Right kidney (tissue), 1 donor: ENCODE measurements at regions not wholly inside any gene's neighbourhood (a gene's known extent, or its start where the extent isn't known, plus 50 kb on each side); places are given as distances from the start of the nearest gene placed in this dataset.

Experiments
- DNase-seq: peaks from one replicate; pipeline ENCODE4 v3.0.0-alpha.2; 2016

DNA sequence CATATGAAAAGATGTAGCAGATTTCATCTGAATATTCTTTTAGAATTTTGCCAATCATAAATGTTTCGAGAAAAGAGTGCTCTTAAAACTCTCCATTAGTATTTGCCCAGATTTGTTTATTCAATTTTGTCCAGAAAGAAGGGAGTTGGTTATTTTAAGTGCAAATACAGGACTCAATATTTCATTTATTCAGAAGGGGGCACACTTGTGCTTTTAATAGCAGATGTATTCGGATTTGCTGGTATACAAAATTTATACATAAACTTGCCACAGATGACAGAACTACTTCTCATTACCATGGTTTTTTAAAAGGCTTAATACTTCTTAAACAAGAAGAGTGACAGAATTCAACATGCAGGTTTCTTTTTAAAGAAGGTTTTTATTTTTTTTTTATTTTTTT is 69.8 kb upstream of the GRM7 start:
- no peak for DNase-seq

GRCh38 chr3:6799264-6799915 is 61.5 kb upstream of the GRM7 start:
- no peak for DNase-seq

DNA sequence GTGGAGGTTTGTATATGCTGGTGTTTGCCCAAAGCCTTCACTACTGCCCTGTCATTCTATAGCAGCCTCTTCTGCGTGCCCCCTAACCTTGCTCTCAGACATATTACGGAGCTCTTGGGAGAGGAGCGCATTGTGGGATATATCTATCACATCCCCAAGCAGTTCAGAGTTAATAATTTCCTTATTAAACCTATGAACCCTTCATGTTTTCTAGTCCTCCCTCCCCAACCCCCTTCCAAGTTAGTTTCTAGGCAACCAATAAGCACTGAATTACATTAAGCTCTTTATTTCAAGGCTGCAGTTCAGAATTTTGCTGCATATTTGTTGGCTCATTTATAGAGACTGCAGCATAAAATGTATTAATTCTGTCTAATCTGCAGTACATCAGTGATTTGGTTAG is 57.3 kb upstream of the GRM7 start:
- DNase-seq: no peak

DNA sequence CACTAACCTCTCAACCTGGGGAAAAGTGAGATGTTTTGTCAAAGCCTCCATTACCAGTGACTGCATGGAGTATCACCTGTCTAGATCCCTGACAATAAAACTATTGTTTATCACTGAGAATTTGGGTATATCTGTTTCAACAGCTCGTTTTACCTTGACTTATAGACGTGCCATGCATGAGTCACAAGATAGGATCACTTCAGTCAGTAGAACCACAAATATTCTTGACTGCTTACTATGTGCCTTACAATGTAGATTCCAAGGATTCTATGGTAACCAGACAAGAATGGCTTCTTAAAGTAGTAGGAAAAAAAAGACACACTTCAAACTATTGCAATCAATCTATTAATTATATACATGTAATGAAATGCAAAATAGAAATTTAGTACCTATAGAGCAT is 55.7 kb upstream of the GRM7 start:
- DNase-seq: no peak

DNA sequence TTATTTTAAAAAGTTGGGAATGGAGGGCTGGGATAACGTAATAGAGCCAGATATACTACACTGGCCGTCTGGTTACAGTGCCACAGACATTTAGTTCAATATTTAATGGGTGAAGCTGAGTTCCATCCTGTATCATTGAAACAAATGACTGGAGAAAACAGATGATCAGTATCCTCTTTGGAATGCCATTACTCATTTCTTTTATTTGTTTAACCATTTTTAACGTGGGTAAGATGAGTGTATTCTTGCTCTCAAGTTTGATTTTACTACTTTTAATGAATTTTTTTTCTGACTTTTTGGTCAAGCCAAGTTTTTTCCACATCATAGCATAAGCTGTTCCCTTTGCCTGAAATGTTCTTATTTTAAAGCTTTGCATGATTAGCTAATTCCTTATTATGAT is 53.9 kb upstream of the GRM7 start:
- DNase-seq: no peak

DNA sequence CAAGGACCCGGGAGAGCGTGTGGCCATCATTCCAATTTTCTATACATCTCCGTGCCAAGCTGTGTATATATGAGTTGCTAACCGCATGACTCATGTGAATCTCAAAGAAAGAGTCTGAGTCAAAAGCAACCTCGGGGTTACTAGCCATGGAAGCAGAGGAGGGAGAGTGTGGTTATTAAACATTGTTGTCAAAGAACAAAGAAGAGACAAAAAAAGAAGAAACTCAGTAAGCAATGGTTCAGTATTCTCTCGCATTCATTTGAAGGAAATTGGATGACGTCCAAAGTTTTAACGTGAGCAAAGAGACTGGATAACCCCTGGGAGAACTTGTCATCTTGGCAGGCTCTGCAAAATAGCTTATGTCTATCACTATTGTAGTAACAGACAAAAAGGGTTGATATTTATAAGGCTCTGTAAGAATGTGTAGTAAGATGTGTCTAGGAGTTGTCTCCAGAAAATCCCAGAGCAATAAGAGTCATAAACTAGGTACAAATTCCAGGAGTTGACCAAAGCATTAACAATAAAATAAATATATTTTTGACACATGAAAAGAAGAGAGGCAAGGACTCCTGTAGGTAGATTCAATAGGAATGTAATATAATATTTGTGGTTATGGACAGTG is 52.8 kb upstream of the GRM7 start:
- DNase-seq: no peak

- no peak for DNase-seq
Observed at GRCh38 chr3:6809349-6809748, 51.6 kb upstream of the GRM7 start.
